A549 (cell line): ENCODE measurements at regions not wholly inside any gene's neighbourhood (a gene's known extent, or its start where the extent isn't known, plus 50 kb on each side); places are given as distances from the start of the nearest gene placed in this dataset.
A peak's percentile ranks its signal among the peaks of the same experiment; 100 is the strongest.

Source experiments
- ATAC-seq, 2 experiments: fragments of 200-7000 bp in 1 of 2; fragments of >200 bp in 1 of 2; cut with Nextera tagmentation in 1 of 2; cut with Tn5 transposase in 1 of 2; 3 replicates each; pipeline versions ENCODE4 v1.8.0 to v1.9.1; 2018 to 2020; ENCODE audit warnings: mild to moderate bottlenecking in 1 of 2, moderate library complexity in 1 of 2
- CTCF ChIA-PET: fragments of 300-600 bp; sonication (Branson Sonifier 250); formaldehyde crosslinking; extraction: SDS; loops from one replicate; lab custom pipeline; 2021; ENCODE audit warnings: antibody characterized with exemption, inconsistent platforms; lab: Yijun Ruan, JAX
- POLR2A ChIA-PET: fragments of 350-600 bp; formaldehyde crosslinking; extraction: SDS; loops from one replicate; lab custom pipeline; 2021; ENCODE audit warnings: antibody characterized with exemption, inconsistent platforms; lab: Yijun Ruan, JAX
- DNase-seq, 2 experiments: peaks; one replicate each; pipeline versions ENCODE4 v3.0.0 to v3.0.0-alpha.2; 2011 to 2016; ENCODE audit warnings: low read depth in 1 of 2, low spot score in 1 of 2
- FAIRE-seq: peaks from 2 replicates; lab custom pipeline; 2011; peaks lifted over from hg19 to GRCh38; lab: Jason Lieb, UNC
- H3K27ac ChIP-seq, 2 experiments: fragments of >200 bp; sonication (Bioruptor Twin); formaldehyde crosslinking; 3 replicates each; pipeline ENCODE4 v1.5.1; 2016 to 2017
- H3K4me1 ChIP-seq: fragments of >200 bp; sonication (Bioruptor Twin); formaldehyde crosslinking; 3 replicates; pipeline ENCODE4 v1.6.1; 2016
- H3K4me2 ChIP-seq: fragments of >200 bp; sonication (Bioruptor Twin); formaldehyde crosslinking; 3 replicates; pipeline ENCODE4 v1.6.1; 2016
- H3K4me3 ChIP-seq: fragments of >200 bp; sonication (Bioruptor Twin); formaldehyde crosslinking; 3 replicates; pipeline ENCODE4 v1.5.1; 2016
- H3K9me3 ChIP-seq: fragments of >200 bp; sonication (Bioruptor Twin); formaldehyde crosslinking; 3 replicates; pipeline ENCODE4 v1.6.1; 2016
- BHLHE40 ChIP-seq: IDR thresholded peaks from 2 replicates; pipeline ENCODE4 v1.6.1; 2012; ENCODE audit warnings: low read depth, low read length, inconsistent platforms
- CBX2 ChIP-seq: fragments of 200-600 bp; sonication (generic); IDR thresholded peaks from 2 replicates; pipeline ENCODE4 v1.6.1; 2016; ENCODE audit warnings: low read depth, mild to moderate bottlenecking, borderline replicate concordance
- CEBPB ChIP-seq, 2 experiments: fragments of >200 bp in 1 of 2; sonication (Bioruptor Twin) in 1 of 2; formaldehyde crosslinking in 1 of 2; IDR thresholded peaks; 2 replicates each; pipeline ENCODE4 v1.6.1; 2012 to 2016
- CHD2 ChIP-seq: fragments of 150-350 bp; IDR thresholded peaks from 2 replicates; pipeline ENCODE4 v1.6.1; 2014; ENCODE audit warnings: low read length; ENCODE audit not compliant: partially characterized antibody
- EHMT2 ChIP-seq: fragments of 200-600 bp; sonication (generic); IDR thresholded peaks from 2 replicates; pipeline ENCODE4 v1.6.1; 2016; ENCODE audit warnings: antibody characterized with exemption, low read depth, mild to moderate bottlenecking, moderate library complexity
- FOSL2 ChIP-seq, 2 experiments: fragments of 450-650 bp in 1 of 2; fragments of >200 bp in 1 of 2; sonication (Bioruptor Twin) in 1 of 2; formaldehyde crosslinking; IDR thresholded peaks; 2 replicates each; pipeline versions ENCODE4 v1.5.0 to v1.6.1; 2016 to 2020; ENCODE audit warnings: mild to moderate bottlenecking in 1 of 2, moderate library complexity in 1 of 2
- HMGXB4 ChIP-seq: fragments of 250-450 bp; sonication (Bioruptor Pico); IDR thresholded peaks from 2 replicates; pipeline ENCODE4 v1.5.0; 2021; ENCODE audit warnings: mild to moderate bottlenecking, moderate library complexity, borderline replicate concordance
- HOXA7 ChIP-seq: fragments of 250-450 bp; sonication (Bioruptor Pico); IDR thresholded peaks from 2 replicates; pipeline ENCODE4 v1.5.0; 2020; ENCODE audit warnings: mild to moderate bottlenecking, moderate library complexity
- JUNB ChIP-seq: fragments of >200 bp; sonication (Bioruptor Twin); formaldehyde crosslinking; IDR thresholded peaks from 2 replicates; pipeline ENCODE4 v1.6.1; 2016
- KDM5A ChIP-seq: fragments of 200-600 bp; sonication (generic); IDR thresholded peaks from 2 replicates; pipeline ENCODE4 v1.6.1; 2016; ENCODE audit warnings: antibody characterized with exemption, mild to moderate bottlenecking
- MAX ChIP-seq: IDR thresholded peaks from 2 replicates; pipeline ENCODE4 v1.6.1; 2012
- NFE2L2 ChIP-seq: fragments of 150-350 bp; conservative IDR thresholded peaks from 2 replicates; pipeline ENCODE4 v1.6.1; 2014; ENCODE audit warnings: low read length
- NR3C1 ChIP-seq: fragments of >200 bp; sonication (Bioruptor Twin); formaldehyde crosslinking; IDR thresholded peaks from 3 replicates; pipeline ENCODE4 v1.6.1; 2017
- RARB ChIP-seq: fragments of 250-450 bp; sonication (Bioruptor Pico); IDR thresholded peaks from 2 replicates; pipeline ENCODE4 v1.8.0; 2021; ENCODE audit warnings: mild to moderate bottlenecking, moderate library complexity
- RCOR1 ChIP-seq: fragments of 150-350 bp; IDR thresholded peaks from 2 replicates; pipeline ENCODE4 v1.6.1; 2014; ENCODE audit warnings: antibody characterized with exemption, low read length, low read depth
- RFX5 ChIP-seq: fragments of 450-650 bp; IDR thresholded peaks from 2 replicates; pipeline ENCODE4 v1.7.1; 2014; ENCODE audit warnings: antibody characterized with exemption, mild to moderate bottlenecking, moderate library complexity
- SMC3 ChIP-seq: fragments of >200 bp; sonication (Bioruptor Twin); formaldehyde crosslinking; IDR thresholded peaks from 3 replicates; pipeline ENCODE4 v1.6.1; 2018; ENCODE audit warnings: inconsistent platforms
- TFCP2L1 ChIP-seq: fragments of 250-450 bp; sonication (Bioruptor Pico); IDR thresholded peaks from 2 replicates; pipeline ENCODE4 v1.5.0; 2021; ENCODE audit warnings: mild to moderate bottlenecking
- TP53 ChIP-seq: fragments of 250-450 bp; sonication (Bioruptor Pico); IDR thresholded peaks from 2 replicates; pipeline ENCODE4 v1.5.0; 2021; ENCODE audit warnings: mild to moderate bottlenecking, moderate library complexity
- ZC3H11A ChIP-seq: fragments of 450-650 bp; IDR thresholded peaks from 2 replicates; pipeline ENCODE4 v1.6.1; 2014; ENCODE audit warnings: antibody characterized with exemption, mild to moderate bottlenecking
- WGBS: methylation state at CpG from one replicate; pipeline ENCODE4 v1.1.6; 2017; ENCODE audit errors: missing lambda C conversion rate; 5-methylcytosine and 5-hydroxymethylcytosine counted together

- CTCF ChIA-PET, result no interaction called here
- no peak overlapping the region for H3K4me2 ChIP-seq
- no peaks in the 10 kb centered on the region for H3K4me1 ChIP-seq
- WGBS, result 49% methylated on average over 4 of the region's 4 CpGs
- H3K9me3 ChIP-seq, result no peaks in the 10 kb centered on the region
- DNase-seq (no peak), FAIRE-seq (no peak)
- no peak overlapping the region for H3K27ac ChIP-seq
- POLR2A ChIA-PET, result no interaction called here
- no peak overlapping the region for H3K4me3 ChIP-seq
- no peak for TF ChIP-seq NR3C1
- TF ChIP-seq TFCP2L1, result no peak
- TF ChIP-seq, all 56 proteins: peak for 0
- no peak for ATAC-seq
These were observed 283.4 kb downstream of the TFEC start for GRCh38 chr7:115747174-115747573.

GRCh38 chr7:115740043-115740442, 290.5 kb downstream of the TFEC start:
- Histone ChIP-seq H3K4me1 (no peaks in the 10 kb centered on the region), H3K27ac (no peak overlapping the region), H3K4me2 (no peak overlapping the region), H3K9me3 (no peaks in the 10 kb centered on the region), H3K4me3 (no peak overlapping the region)
- TF ChIP-seq RFX5 (no peak), RARB (no peak), ZC3H11A (peak; percentile 94)
- CTCF ChIA-PET, result no interaction called here
- no peak for FAIRE-seq
- POLR2A ChIA-PET, result no interaction called here
- no peak for ATAC-seq
- no peak for DNase-seq

- ATAC-seq, result no peak
- no peak for FAIRE-seq
- no peak overlapping the region for H3K4me2 ChIP-seq
- CTCF ChIA-PET, result no interaction called here
- H3K27ac ChIP-seq, result no peak overlapping the region
- no peak overlapping the region for H3K4me3 ChIP-seq
- no peak for DNase-seq
- TF ChIP-seq HMGXB4 (CRISPR knock-in tag) (no peak), FOSL2 (IDR thresholded peaks at IDR 0.05) (no peak), FOSL2 (CRISPR knock-in tag; IDR thresholded peaks at IDR 0.05) (no peak), TP53 (CRISPR knock-in tag) (no peak), ZC3H11A (no peak), CEBPB (IDR thresholded peaks at IDR 0.05) (no peak), RCOR1 (no peak), NFE2L2 (no peak), BHLHE40 (no peak), MAX (no peak)
- H3K4me1 ChIP-seq, result no peaks in the 10 kb centered on the region
- H3K9me3 ChIP-seq, result no peaks in the 10 kb centered on the region
- POLR2A ChIA-PET, result no interaction called here
- WGBS, result 15% methylated on average over 3 of the region's 3 CpGs
These were observed 295.9 kb downstream of the TFEC start for GRCh38 chr7:115734641-115735040.

- CTCF ChIA-PET, result no interaction called here
- ATAC-seq, result no peak
- Histone ChIP-seq H3K27ac (no peak overlapping the region), H3K4me3 (no peak overlapping the region)
- TF ChIP-seq EHMT2, result no peak
- TF ChIP-seq KDM5A, result no peak
- no peak for TF ChIP-seq CBX2
- TF ChIP-seq SMC3, result no peak
- no peak for TF ChIP-seq HOXA7 (CRISPR knock-in tag)
- no peak for TF ChIP-seq RARB
- no peak for TF ChIP-seq JUNB
- TF ChIP-seq CHD2, result no peak
- TF ChIP-seq, all 56 proteins: peak for 0
- POLR2A ChIA-PET, result no interaction called here
- WGBS, result 27% methylated on average over 4 of the region's 4 CpGs
- H3K4me2 ChIP-seq, result no peak overlapping the region
- FAIRE-seq (no peak), DNase-seq (no peak)
- H3K4me1 ChIP-seq, result no peaks in the 10 kb centered on the region
- no peaks in the 10 kb centered on the region for H3K9me3 ChIP-seq
These were observed 298.6 kb downstream of the TFEC start for GRCh38 chr7:115731796-115732471.
